ENCODE measurements at regions not wholly inside any gene's neighbourhood (a gene's known extent, or its start where the extent isn't known, plus 50 kb on each side); places are given as distances from the start of the nearest gene placed in this dataset.

- peaks cover 0 to 25% of the 10 kb centered on the region in 2 donors for H3K4me1 ChIP-seq
- no peaks in the 10 kb centered on the region for H3K9me3 ChIP-seq
- no peak for DNase-seq (ENCODE audit: low spot score in 2 of 2)
- no peaks in the 10 kb centered on the region for H3K27me3 ChIP-seq
- H3K36me3 ChIP-seq = no peaks in the 10 kb centered on the region
- no peak overlapping the region for H3K27ac ChIP-seq
- H3K4me3 ChIP-seq = no peak overlapping the region
- intact Hi-C loops (cut with DNase I) = loop anchor here (10.0 kb wide), 1 partner anchor 933 kb away; no protein-coding TSS in a partner anchor
- TF ChIP-seq CTCF (IDR thresholded peaks at IDR 0.05) = no peak
These were observed 64.3 kb upstream of the MAP4K3 start for GRCh38 chr2:39501412-39501811.

- intact Hi-C loops (cut with DNase I) = loop anchor here (10.0 kb wide), 1 partner anchor 932 kb away; no protein-coding TSS in a partner anchor
- no peak overlapping the region for H3K27ac ChIP-seq
- no peaks in the 10 kb centered on the region for H3K36me3 ChIP-seq
- DNase-seq (ENCODE audit: low spot score in 2 of 2) = no peak
- H3K27me3 ChIP-seq = no peaks in the 10 kb centered on the region
- H3K9me3 ChIP-seq = no peaks in the 10 kb centered on the region
- no peak overlapping the region for H3K4me3 ChIP-seq
- TF ChIP-seq CTCF (IDR thresholded peaks at IDR 0.05) = no peak
- H3K4me1 ChIP-seq = peaks cover 0 to 25% of the 10 kb centered on the region in 2 donors
These were observed 66.2 kb upstream of the MAP4K3 start for GRCh38 chr2:39503277-39503676.

- H3K27ac ChIP-seq = no peak overlapping the region
- intact Hi-C loops (cut with DNase I) = loop anchor here (10.0 kb wide), 1 partner anchor 930 kb away; no protein-coding TSS in a partner anchor
- no peaks in the 10 kb centered on the region for H3K9me3 ChIP-seq
- no peaks in the 10 kb centered on the region for H3K27me3 ChIP-seq
- peaks cover 0 to 22% of the 10 kb centered on the region in 2 donors for H3K4me1 ChIP-seq
- H3K4me3 ChIP-seq = peak overlapping the region in 1 of 2 donors; percentile 2
- DNase-seq (ENCODE audit: low spot score in 2 of 2) = no peak
- no peaks in the 10 kb centered on the region for H3K36me3 ChIP-seq
- no peak for TF ChIP-seq CTCF (IDR thresholded peaks at IDR 0.05)
These were observed 67.8 kb upstream of the MAP4K3 start for GRCh38 chr2:39504790-39505335.

GRCh38 chr2:39506215-39506614 lies 69.1 kb upstream of the MAP4K3 start:
- TF ChIP-seq CTCF (IDR thresholded peaks at IDR 0.05) = no peak
- Histone ChIP-seq H3K4me3 (no peak overlapping the region), H3K4me1 (peaks cover under 1 to 12% of the 10 kb centered on the region in 2 donors), H3K27ac (no peak overlapping the region), H3K27me3 (no peaks in the 10 kb centered on the region), H3K9me3 (no peaks in the 10 kb centered on the region), H3K36me3 (no peaks in the 10 kb centered on the region)
- no peak for DNase-seq (ENCODE audit: low spot score in 2 of 2)
- intact Hi-C loops (cut with DNase I) = loop anchor here (10.0 kb wide), 1 partner anchor 929 kb away; no protein-coding TSS in a partner anchor

- Histone ChIP-seq H3K4me3 (no peak overlapping the region), H3K27me3 (no peaks in the 10 kb centered on the region), H3K36me3 (no peaks in the 10 kb centered on the region), H3K9me3 (no peaks in the 10 kb centered on the region), H3K4me1 (peaks cover 12 to 28% of the 10 kb centered on the region in 2 donors), H3K27ac (no peak overlapping the region)
- no peak for TF ChIP-seq CTCF (IDR thresholded peaks at IDR 0.05)
- intact Hi-C loops (cut with DNase I) = loop anchor here (10.0 kb wide), 1 partner anchor 927 kb away; no protein-coding TSS in a partner anchor
- no peak for DNase-seq (ENCODE audit: low spot score in 2 of 2)
These were observed 71.1 kb upstream of the MAP4K3 start for GRCh38 chr2:39508198-39508597.

Measured in ascending aorta (tissue), 2 donors.